ENCODE measurements at regions not wholly inside any gene's neighbourhood (a gene's known extent, or its start where the extent isn't known, plus 50 kb on each side); places are given as distances from the start of the nearest gene placed in this dataset.

GRCh38 chr2:226020956-226021355 is 621.4 kb downstream of the NYAP2 start:
- TF ChIP-seq CTCF (IDR thresholded peaks at IDR 0.05; ENCODE audit: low read depth, low read length) = no peak
- H3K27ac ChIP-seq = no peak overlapping the region
- no peak for DNase-seq

GRCh38 chr2:226020176-226020575 is 620.7 kb downstream of the NYAP2 start:
- TF ChIP-seq CTCF (IDR thresholded peaks at IDR 0.05; ENCODE audit: low read depth, low read length) = no peak
- H3K4me3 ChIP-seq (ENCODE audit: low read depth, low read length) = no peak overlapping the region
- no peaks in the 10 kb centered on the region for H3K27me3 ChIP-seq (ENCODE audit: insufficient read depth, low read depth, severe bottlenecking)
- H3K9me3 ChIP-seq (ENCODE audit: severe bottlenecking) = no peaks in the 10 kb centered on the region
- H3K27ac ChIP-seq = no peak overlapping the region
- DNase-seq = no peak
- H3K36me3 ChIP-seq = no peaks in the 10 kb centered on the region

More at GRCh38 chr2:226020956-226021355, 621.4 kb downstream of the NYAP2 start:
- no peaks in the 10 kb centered on the region for H3K27me3 ChIP-seq (ENCODE audit: insufficient read depth, low read depth, severe bottlenecking)
- no peak overlapping the region for H3K4me3 ChIP-seq (ENCODE audit: low read depth, low read length)
- no peaks in the 10 kb centered on the region for H3K9me3 ChIP-seq (ENCODE audit: severe bottlenecking)
- no peaks in the 10 kb centered on the region for H3K36me3 ChIP-seq

GRCh38 chr2:226018641-226019040 is 619.1 kb downstream of the NYAP2 start:
- Histone ChIP-seq H3K36me3 (no peaks in the 10 kb centered on the region), H3K27me3 (ENCODE audit: insufficient read depth, low read depth, severe bottlenecking) (no peaks in the 10 kb centered on the region), H3K4me3 (ENCODE audit: low read depth, low read length) (no peak overlapping the region), H3K27ac (no peak overlapping the region), H3K9me3 (ENCODE audit: severe bottlenecking) (no peaks in the 10 kb centered on the region)
- TF ChIP-seq CTCF (IDR thresholded peaks at IDR 0.05; ENCODE audit: low read depth, low read length) = no peak
- DNase-seq = no peak

- no peaks in the 10 kb centered on the region for H3K27me3 ChIP-seq (ENCODE audit: insufficient read depth, low read depth, severe bottlenecking)
- TF ChIP-seq CTCF (IDR thresholded peaks at IDR 0.05; ENCODE audit: low read depth, low read length) = no peak
- no peaks in the 10 kb centered on the region for H3K36me3 ChIP-seq
- no peak overlapping the region for H3K27ac ChIP-seq
- no peak overlapping the region for H3K4me3 ChIP-seq (ENCODE audit: low read depth, low read length)
- H3K9me3 ChIP-seq (ENCODE audit: severe bottlenecking) = no peaks in the 10 kb centered on the region
- no peak for DNase-seq
Observed at GRCh38 chr2:226017537-226017936, 618.0 kb downstream of the NYAP2 start.

GRCh38 chr2:226017107-226017506 is 617.6 kb downstream of the NYAP2 start:
- DNase-seq = no peak
- TF ChIP-seq CTCF (IDR thresholded peaks at IDR 0.05; ENCODE audit: low read depth, low read length) = no peak
- H3K9me3 ChIP-seq (ENCODE audit: severe bottlenecking) = no peaks in the 10 kb centered on the region
- no peaks in the 10 kb centered on the region for H3K27me3 ChIP-seq (ENCODE audit: insufficient read depth, low read depth, severe bottlenecking)
- no peak overlapping the region for H3K27ac ChIP-seq
- H3K36me3 ChIP-seq = no peaks in the 10 kb centered on the region
- H3K4me3 ChIP-seq (ENCODE audit: low read depth, low read length) = no peak overlapping the region

GRCh38 chr2:226011716-226012450 is 612.4 kb downstream of the NYAP2 start:
- H3K27me3 ChIP-seq (ENCODE audit: insufficient read depth, low read depth, severe bottlenecking) = no peaks in the 10 kb centered on the region
- TF ChIP-seq CTCF (IDR thresholded peaks at IDR 0.05; ENCODE audit: low read depth, low read length) = no peak
- no peaks in the 10 kb centered on the region for H3K9me3 ChIP-seq (ENCODE audit: severe bottlenecking)
- H3K4me3 ChIP-seq (ENCODE audit: low read depth, low read length) = no peak overlapping the region
- H3K36me3 ChIP-seq = no peaks in the 10 kb centered on the region
- no peak overlapping the region for H3K27ac ChIP-seq
- no peak for DNase-seq

Data from WERI-Rb-1 (cell line).